HCEC 1CT (cell line): ENCODE measurements at regions not wholly inside any gene's neighbourhood (a gene's known extent, or its start where the extent isn't known, plus 50 kb on each side); places are given as distances from the start of the nearest gene placed in this dataset.
"Not testable (repeated sequence)": the region's sequence is repeated elsewhere in the genome, so short reads cannot be mapped to it uniquely, and the experiment has no call there.

Experiments used
- DNase-seq: peaks from one replicate; pipeline ENCODE4 v3.0.0-alpha.2; 2017

DNA sequence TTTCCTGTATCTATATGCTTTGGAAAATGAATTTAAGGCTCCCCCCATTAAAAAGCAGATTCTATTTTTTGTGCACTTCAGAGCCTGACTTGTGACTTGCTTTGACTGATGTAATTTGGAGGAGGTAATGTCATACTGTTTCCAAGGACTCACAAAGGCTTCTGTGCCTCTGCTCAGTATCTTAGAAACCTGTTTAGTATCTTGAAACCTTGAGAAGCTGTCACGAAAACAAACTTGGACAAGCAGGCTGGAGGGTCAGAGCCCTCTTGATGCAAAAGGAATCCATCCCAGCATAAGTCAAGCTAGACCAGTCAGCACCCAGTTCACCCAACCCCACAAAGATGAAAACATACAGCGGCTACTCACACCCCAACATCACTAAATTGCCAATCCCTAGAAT, 560.0 kb upstream of the PCDH7 start:
- DNase-seq: no peak

DNA sequence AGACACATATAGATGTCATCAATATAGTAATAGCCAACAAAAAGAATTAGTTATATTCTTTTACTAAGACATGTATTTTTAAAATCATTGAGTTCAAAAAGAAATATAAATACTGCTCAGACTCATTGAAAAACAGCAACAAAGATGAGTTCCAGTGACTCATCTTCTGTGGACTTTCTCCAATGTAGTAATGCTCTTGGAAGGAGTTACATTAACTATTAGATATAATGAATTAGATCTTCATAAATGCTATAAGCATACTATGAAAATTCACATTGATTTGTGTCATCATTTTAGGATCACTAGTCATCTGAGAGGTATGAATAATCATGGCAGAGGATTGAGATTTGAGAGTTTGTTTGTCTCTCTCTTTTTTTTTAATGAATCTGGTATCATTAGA, 547.8 kb upstream of the PCDH7 start:
- DNase-seq: no peak

DNA sequence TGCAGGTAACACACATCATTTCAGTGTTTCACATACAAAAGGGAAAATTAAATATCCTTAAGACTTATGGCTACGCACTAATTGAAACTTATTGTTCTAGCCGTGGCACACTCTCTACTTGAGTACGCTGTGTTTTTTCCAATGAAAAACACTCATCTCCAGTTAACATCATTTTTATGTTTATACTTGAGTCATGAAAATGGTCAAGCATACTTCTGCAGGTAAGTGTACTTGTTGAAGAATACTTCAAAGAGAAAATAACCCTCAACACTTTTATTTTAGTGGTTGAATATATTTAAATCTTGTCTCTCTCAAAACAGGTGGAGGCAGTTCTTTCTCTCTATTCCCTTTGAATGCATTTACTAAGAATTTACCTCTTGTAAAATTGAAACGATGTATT, 538.7 kb upstream of the PCDH7 start:
- no peak for DNase-seq

DNA sequence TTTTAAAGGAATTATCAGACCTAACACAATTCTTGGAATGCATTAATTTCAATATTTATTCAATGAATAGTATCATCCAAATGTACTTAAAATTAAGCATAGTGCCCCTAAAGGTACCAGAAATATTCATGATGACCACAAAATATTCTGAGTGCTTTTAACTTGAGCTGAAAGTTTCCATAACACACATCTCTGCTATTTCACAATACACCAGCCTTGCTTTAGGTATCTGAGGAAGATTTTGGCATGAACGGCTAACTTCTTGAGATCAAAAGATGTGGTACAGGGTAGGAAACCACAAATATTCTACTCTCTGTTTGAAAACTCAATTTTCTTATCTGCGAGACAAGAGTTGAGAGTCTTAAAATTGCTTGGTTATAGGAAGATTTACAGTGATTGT, 538.3 kb upstream of the PCDH7 start:
- no peak for DNase-seq

DNA sequence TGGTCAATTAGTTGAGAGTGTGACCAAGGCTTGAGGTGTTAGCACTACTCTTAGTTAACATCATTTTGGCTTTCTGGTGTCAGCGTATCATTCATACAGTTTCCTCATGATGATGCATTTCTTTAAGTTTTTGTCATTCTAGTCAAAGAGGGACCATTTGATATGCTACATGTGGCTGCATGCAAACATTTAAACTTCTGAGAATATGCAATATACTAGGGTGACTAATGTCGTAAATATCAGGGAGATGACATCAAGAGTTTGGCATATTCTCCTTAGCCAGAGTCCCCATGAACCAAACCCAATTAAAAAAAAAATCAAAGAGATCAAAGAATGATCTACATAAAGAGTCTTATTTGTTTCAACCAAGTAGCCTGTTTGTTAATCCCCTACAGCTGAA, 537.4 kb upstream of the PCDH7 start:
- no peak for DNase-seq

DNA sequence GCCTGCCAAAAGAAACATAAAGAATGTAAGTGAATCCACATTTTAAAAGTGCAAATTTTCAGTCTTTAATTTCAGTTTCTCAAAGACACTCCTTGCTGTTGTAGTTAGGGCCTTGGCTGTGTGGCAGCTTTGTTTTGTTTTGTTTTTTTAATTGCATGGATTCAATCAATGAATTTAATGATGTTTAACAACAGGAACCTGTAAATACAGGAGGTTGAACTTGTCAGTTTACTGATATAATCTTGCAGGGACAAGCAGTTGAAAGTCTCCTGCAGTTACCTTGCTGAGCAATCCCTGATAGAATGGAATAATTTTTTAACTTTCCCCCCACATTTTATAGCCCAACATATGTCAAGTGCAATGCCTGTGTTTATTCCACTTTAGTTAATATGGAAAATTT, 528.3 kb upstream of the PCDH7 start:
- DNase-seq: no peak

DNA sequence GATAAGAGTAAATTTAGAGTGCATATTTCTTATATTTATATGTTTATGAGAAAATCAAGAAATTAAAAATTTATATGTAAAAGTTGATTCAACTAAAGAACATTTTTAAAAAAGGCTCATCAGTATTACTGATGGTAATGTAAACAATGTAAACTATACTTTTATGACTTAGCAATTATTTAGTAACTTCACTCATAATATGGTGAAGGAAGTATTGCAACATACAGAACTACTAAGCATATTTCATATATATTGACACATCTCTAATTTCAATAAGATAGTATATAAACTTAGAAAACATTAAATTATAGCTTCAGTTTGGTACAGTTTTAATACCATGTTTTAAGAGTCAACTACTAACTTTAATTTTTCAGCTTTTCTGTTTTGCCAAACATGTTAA, 512.8 kb upstream of the PCDH7 start:
- no peak for DNase-seq

DNA sequence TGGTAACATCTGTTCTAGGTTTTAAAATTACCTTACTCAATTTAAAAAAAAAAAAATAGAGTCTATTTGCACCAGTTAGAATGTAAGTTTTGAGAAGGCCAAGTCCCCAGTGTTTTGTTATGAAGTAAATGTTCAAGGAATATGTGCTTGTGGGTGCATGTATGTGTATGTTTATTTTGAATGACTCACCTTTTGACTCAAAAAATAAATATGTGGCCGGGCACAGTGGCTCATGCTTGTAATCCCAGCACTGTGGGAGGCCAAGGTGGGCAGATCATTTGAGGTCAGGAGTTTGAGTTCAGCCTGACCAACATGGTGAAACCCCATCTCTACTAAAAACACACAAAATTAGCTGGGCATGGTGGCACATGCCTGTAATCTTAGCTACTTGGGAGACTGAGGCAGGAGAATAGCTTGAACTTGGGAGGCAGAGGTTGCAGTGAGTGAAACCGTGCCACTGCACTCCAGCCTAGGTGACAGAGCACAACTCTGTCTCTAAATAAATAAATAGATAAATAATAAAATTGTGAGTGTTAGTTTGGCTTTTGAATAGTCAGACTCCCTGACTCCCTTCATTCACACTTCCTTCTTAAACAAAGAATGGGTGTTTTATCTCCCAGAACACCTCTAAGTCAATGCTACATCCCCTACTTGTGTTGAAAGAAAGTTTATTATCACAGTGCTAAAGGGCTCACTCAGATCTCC, 511.3 kb upstream of the PCDH7 start:
- no peak for DNase-seq

DNA sequence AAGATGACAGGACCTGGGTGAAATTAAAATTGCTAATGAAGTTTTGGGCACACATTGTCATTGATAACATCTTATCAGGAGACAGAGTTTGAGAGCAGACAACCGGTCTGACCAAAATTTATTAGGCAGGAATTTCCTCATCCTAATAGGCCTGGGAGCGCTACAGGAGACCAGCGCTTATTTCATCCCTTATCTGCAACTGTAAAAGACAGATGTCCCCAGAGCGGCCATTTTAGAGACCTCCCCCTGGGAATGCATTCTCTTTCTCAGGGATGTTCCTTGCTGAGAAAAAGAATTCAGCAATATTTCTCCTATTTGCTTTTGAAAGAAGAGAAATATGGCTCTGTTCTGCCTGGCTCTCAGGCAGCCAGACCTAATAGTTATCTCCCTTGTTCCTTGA, 504.2 kb upstream of the PCDH7 start:
- DNase-seq: not testable (repeated sequence)

DNA sequence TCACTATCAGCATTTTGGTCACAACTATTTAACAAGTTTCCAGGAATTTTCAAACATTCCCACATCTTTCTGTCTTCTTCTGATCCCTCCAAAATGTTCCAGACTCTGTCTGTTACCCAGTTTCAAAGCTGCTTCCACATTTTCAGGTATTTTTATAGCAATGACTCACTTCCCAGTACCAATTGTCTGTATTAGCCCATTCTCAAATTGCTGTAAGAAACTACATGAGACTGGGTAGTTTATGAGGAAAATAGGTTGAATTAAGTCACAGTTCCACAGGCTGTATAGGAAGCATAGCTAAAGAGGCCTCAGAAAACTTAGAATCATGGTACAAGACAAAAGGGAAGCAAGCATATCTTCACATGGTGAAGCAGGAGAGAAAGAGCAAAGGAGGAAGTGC, 475.0 kb upstream of the PCDH7 start:
- DNase-seq: no peak

DNA sequence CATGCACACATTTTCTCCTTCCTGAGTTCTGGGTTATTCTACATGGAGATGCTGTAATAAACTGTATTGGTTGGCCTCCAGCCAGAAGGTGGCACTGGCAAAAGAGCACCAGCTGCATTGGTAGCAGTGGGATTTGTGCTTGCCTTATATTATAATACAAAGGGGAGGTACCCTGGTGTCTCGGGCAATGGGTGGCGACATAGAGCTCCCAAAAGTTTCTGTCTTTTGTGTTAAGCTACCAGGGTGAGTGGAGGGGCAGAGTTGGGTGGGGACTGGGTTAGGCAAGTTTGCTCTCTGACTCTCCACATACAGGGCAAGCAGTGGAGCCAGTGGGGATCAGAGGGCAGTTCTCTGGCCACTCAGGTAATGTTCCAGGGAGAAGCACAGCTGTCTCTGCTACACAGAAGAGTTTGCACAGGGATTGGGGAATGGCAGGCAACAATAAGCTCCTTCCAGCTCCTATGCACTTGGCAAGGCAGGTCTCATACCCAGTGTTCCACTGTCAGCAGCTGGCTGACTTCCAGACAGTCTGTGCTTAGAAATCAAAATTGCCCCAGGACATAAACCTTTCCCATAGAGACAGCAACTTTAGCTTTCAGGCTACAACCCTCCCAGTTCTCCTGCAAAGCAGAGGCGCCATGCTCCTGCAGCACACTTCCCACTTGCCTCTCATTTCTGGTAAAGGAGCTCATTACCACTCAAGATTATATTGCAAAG, 463.9 kb upstream of the PCDH7 start:
- DNase-seq: no peak

DNA sequence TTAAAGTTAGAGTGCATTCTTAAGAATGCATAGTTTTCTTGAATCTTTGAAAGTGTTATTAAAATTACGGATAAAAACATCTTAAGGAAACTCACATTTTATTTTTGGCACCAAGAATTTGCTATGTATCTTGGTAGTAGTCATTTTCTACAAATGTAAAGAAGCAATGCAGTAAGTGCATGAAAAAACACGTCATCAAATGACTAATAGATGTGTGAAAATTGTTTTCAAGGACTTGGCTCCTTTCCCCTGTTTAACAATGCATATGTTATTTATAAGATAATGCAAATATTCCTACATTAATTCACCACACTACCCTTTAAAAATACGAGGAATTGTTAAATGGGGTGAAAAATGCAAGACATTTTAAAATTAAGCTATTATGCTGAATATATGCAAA, 461.2 kb upstream of the PCDH7 start:
- no peak for DNase-seq

DNA sequence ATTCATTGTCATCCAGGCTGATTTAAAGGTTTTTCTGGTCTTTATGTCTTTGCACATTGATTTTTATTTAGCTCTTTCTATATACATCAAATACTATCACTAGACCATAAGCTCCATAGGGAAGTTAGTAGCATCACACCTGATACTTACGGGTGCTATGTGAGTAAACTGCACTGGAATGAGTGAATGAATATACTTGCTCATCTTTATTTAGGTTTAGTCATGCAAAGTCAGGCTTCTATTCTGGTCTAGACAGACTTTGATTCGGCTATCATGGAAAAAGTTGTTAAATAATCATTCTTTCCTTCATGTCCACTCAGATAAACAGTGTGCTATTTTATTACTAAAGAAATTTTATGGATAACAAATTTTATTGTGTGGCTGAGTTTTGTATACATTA, 457.8 kb upstream of the PCDH7 start:
- no peak for DNase-seq

DNA sequence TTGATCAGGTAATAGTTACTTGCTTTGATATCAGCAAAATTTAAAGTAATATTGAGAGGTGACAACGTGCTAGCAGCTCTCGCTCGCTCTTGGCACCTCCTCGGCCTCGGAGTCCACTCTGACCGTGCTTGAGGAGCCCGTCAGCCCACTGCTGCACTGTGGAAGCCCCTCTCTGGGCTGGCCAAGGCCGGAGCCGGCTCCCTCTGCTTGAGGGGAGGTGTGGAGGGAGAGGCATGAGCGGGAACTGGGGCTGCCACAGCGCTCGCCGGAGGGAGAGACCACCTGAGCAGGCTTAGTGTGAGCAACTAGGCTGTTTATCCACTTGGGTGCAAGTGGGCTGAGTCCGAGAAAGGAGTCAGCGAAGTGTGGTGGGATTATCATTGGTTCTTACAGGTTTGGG, 455.7 kb upstream of the PCDH7 start:
- DNase-seq: no peak

DNA sequence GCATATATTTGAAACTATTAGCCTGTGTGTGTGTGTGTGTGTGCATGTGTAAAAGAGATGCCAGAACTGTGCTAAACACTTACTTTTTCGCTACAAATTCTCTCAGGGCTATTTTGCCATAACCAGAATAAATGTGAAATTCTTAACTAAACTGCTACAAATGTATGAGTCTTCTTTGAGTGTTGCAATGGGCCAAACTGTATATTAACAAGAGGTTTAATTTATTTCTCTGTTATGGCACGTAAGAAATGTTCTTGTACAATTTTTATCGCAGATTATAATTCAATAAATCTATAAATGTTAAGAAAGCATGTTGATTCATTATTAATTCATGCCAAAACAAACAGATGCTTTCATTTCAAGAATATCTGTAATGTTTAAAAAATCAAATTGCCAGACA, 454.5 kb upstream of the PCDH7 start:
- no peak for DNase-seq

DNA sequence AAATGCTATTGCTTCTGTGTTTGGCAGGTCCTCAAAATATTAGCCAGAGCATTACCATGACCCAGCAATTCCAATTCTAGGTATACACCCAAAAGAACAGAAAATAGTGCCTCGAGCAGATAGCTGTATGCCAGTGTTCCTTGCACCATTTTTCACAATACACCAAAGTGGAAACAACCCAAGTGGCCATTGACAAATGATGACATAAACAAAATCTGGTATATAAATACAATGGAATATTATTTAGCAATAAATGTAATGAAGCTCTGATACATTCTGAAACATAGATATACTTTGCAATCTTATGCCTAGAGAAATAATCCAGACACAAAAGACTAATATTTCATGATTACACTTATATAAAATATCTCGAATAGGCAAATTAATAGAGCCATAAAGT, 451.8 kb upstream of the PCDH7 start:
- no peak for DNase-seq

DNA sequence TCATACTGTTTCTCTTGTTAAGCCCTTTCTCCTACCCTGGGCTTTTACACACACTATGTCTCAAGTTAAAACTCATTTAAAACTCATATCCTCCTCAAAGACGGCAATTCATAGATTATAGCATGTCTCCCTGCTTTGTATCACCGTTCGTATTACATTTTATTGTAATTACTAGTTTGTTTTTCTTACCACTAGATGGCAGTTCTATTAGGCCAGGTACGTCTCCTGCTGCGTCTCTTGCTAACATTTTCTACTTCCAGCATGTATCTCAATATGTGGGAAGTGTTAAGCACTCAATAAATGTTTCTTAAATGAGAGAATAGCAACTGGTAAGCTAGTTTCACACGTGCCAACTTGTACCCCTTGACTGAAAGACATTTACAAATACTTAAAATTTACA, 450.3 kb upstream of the PCDH7 start:
- no peak for DNase-seq

DNA sequence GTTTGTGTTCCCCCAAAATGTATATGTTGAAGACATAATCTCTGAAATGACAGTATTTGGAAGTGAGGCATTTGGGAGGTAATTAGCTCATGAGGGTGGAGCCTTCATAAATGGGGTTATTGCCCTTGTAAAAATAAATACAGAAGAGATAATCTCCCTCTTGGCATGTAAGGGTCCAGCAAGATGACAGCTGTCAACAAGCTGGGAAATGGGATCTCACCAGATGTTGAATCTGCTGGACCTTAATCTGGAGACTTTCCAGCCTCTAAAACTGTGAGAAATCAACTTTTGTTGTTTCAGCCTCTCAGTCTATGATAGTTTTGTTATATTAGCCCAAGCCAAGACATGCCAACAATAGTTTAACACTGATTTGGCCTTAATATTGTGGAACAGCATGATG, 438.2 kb upstream of the PCDH7 start:
- no peak for DNase-seq

DNA sequence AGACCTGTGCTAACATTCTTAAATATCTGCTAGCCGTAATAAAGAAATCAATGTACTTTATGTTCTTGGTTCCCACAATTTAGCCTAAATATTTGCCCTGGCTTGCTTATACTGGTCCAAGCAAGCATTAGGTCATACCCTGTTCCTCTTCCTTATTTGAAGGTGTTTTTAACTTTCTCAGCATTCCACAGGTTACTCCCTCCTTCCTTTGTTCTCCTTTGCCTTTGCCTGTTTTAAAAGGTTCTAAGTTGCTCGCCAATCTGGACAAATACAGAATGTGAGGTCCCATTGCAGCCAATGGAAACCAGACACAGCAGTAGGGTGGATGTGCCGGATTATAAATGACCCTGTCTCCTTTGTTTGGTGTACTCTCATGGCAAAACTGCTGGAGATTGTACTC, 436.8 kb upstream of the PCDH7 start:
- DNase-seq: no peak

DNA sequence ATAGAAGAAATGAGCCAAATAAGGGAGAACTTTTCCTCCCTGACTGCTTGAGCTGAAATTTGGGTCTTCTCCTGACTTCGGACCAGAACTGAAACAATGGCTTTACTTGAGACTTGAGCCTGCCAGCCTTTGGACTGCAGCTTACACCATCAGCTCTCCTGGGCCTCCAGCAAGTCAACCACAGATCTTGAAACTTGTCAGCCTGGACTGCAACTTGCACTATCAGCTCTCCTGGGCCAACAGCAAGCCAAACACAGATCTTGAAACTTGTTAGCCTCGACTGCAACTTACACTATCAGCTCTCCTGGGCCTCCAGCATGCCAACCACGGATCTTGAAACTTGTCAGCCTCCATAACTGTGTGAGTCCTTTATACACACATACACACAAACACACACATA, 425.9 kb upstream of the PCDH7 start:
- DNase-seq: no peak

DNA sequence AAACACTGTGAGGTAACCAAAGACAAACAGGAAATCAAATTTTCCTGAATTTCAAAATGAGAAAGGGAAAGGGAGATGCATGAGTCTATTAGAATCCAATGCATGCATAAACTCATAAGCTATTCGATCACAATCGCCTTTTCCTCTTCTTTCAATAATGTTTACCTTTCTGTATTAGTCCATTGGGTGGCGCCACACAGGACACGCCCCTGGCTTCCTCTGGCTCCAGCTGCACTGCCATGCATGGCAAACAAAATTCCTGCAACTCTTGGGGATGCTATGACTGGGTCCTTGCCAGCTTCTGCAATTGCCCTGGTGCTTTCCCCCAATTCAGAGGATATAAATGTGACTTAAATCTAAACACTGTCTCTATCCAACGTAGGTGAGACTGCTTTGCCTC, 424.5 kb upstream of the PCDH7 start:
- DNase-seq: no peak

DNA sequence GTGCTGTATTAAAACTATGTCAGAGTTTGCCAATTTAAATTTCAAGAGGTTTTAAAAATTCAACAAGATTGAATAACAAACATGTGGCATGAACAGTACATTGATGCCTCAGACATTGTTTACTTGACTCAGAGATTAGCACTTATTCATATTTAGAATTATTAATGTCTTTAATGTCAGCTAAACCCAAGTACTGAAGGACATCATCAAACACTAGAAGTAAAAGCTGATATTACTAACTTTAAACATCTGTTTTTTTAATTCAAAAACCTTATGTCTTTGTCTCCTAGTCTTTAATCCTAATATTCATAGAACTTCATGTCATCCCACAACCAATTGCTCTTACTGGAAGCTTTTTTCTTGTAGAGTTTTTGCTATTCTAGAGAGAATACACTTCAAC, 406.2 kb upstream of the PCDH7 start:
- no peak for DNase-seq

DNA sequence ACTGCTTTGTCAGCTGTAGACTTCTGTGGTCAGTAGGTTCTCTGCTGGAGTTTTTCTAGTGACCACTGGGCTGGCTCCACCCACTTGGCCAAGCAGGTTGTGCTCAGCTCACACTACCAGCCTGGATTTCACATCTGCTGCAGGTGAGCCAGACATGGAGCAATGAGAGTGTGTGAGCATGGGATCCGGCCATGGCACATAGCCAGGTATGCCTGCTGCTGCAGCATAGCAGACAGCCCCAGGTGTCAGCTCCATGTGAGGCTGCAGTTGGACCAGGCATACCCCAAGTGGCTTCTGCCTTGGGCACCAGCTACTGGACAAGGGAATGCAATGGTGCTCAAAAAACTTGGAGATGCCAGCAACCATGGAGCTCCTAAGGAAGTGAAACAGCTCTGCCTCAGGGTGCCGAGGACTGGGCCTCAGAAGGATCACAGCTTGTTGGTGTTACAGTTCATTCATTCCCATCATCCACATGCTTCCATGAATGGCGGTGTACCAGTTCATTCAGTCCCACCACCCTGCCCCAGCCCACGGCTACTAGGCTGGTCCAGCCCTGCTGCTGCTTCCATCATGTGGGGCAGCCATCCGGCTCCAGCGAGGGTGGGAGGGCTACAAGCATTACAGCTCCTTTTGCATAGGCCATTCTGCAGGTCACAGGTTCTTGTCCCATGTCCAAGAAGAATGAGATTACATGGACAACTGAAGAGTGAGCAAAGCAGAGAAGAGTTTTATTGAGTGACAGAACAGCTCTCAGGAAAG, 389.1 kb upstream of the PCDH7 start:
- no peak for DNase-seq

DNA sequence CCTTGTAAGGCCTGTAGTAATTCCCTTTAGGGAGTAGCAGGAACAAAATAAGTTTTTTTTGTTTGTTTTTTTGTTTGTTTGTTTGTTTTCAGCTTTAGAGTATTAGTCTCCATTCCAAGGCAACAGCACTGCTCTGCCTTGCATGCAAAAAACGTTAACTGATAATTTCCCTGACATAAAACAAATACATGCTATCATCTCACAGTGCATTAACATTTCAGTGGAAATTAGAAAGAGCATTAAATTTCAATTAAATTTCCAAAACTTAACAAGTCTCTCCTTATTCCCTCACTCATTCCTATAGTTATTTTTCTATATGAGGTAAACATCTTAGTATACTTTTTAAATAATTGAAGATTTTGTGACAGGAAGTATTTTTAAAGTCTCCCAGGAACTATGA, 378.4 kb upstream of the PCDH7 start:
- no peak for DNase-seq
